HUES48 (cell line): ENCODE measurements at regions not wholly inside any gene's neighbourhood (a gene's known extent, or its start where the extent isn't known, plus 50 kb on each side); places are given as distances from the start of the nearest gene placed in this dataset.

Source experiments
- H3K27ac ChIP-seq: one replicate; pipeline ENCODE4 v1.7.0; 2013; ENCODE audit warnings: low read depth, low read length, inconsistent platforms
- H3K27me3 ChIP-seq: 2 replicates; pipeline ENCODE4 v1.6.1; 2013; ENCODE audit warnings: mild to moderate bottlenecking, low read length; ENCODE audit not compliant: control insufficient read depth, insufficient read depth
- H3K36me3 ChIP-seq: 2 replicates; pipeline ENCODE4 v1.6.1; 2013; ENCODE audit warnings: low read length; ENCODE audit not compliant: control insufficient read depth, insufficient read depth
- H3K4me1 ChIP-seq: 2 replicates; pipeline ENCODE4 v1.6.1; 2013; ENCODE audit warnings: mild to moderate bottlenecking, low read length; ENCODE audit not compliant: control insufficient read depth, insufficient read depth
- H3K4me3 ChIP-seq: 2 replicates; pipeline ENCODE4 v1.5.1; 2013; ENCODE audit warnings: mild to moderate bottlenecking, low read depth, low read length
- H3K9ac ChIP-seq: 2 replicates; pipeline ENCODE4 v1.6.1; 2013; ENCODE audit warnings: mild to moderate bottlenecking, low read depth, low read length, moderate library complexity
- H3K9me3 ChIP-seq: 2 replicates; pipeline ENCODE4 v1.6.1; 2013; ENCODE audit warnings: low read length; ENCODE audit not compliant: control insufficient read depth, insufficient read depth

- Histone ChIP-seq H3K9ac (no peak overlapping the region), H3K36me3 (no peaks in the 10 kb centered on the region), H3K4me3 (no peak overlapping the region), H3K27ac (no peak overlapping the region), H3K27me3 (no peaks in the 10 kb centered on the region), H3K4me1 (no peaks in the 10 kb centered on the region), H3K9me3 (no peaks in the 10 kb centered on the region)
Observed at GRCh38 chr6:133715270-133715669, 173.6 kb upstream of the TCF21 start.

- Histone ChIP-seq H3K27ac (no peak overlapping the region), H3K4me1 (peaks cover 8% of the 10 kb centered on the region; the same call in 1 of the 2 replicates), H3K27me3 (no peaks in the 10 kb centered on the region), H3K36me3 (no peaks in the 10 kb centered on the region), H3K9ac (no peak overlapping the region), H3K9me3 (peaks cover 7% of the 10 kb centered on the region; the same call in 1 of the 2 replicates), H3K4me3 (no peak overlapping the region)
Observed at GRCh38 chr6:133724726-133725125, 164.2 kb upstream of the TCF21 start.

GRCh38 chr6:133726188-133726587, 162.7 kb upstream of the TCF21 start:
- peaks cover 7% of the 10 kb centered on the region; the same call in 1 of the 2 replicates for H3K9me3 ChIP-seq
- no peak overlapping the region for H3K9ac ChIP-seq
- no peak overlapping the region for H3K27ac ChIP-seq
- peaks cover 8% of the 10 kb centered on the region; the same call in 1 of the 2 replicates for H3K4me1 ChIP-seq
- no peak overlapping the region for H3K4me3 ChIP-seq
- H3K27me3 ChIP-seq = no peaks in the 10 kb centered on the region
- no peaks in the 10 kb centered on the region for H3K36me3 ChIP-seq

GRCh38 chr6:133730881-133731280, 158.0 kb upstream of the TCF21 start:
- H3K9me3 ChIP-seq = peaks cover 16% of the 10 kb centered on the region; the same call in 1 of the 2 replicates
- H3K27me3 ChIP-seq = no peaks in the 10 kb centered on the region
- no peak overlapping the region for H3K9ac ChIP-seq
- H3K36me3 ChIP-seq = no peaks in the 10 kb centered on the region
- H3K4me3 ChIP-seq = no peak overlapping the region
- no peak overlapping the region for H3K27ac ChIP-seq
- H3K4me1 ChIP-seq = no peaks in the 10 kb centered on the region

GRCh38 chr6:133740218-133740617, 148.7 kb upstream of the TCF21 start:
- H3K9me3 ChIP-seq = no peaks in the 10 kb centered on the region
- H3K36me3 ChIP-seq = no peaks in the 10 kb centered on the region
- no peak overlapping the region for H3K9ac ChIP-seq
- H3K27me3 ChIP-seq = no peaks in the 10 kb centered on the region
- no peak overlapping the region for H3K27ac ChIP-seq
- H3K4me1 ChIP-seq = peaks cover 11% of the 10 kb centered on the region; the same call in 1 of the 2 replicates
- no peak overlapping the region for H3K4me3 ChIP-seq

- Histone ChIP-seq H3K4me1 (peaks cover 11% of the 10 kb centered on the region; the same call in 1 of the 2 replicates), H3K36me3 (no peaks in the 10 kb centered on the region), H3K27me3 (no peaks in the 10 kb centered on the region), H3K4me3 (no peak overlapping the region), H3K27ac (no peak overlapping the region), H3K9me3 (no peaks in the 10 kb centered on the region), H3K9ac (no peak overlapping the region)
Observed at GRCh38 chr6:133740816-133741215, 148.1 kb upstream of the TCF21 start.

- Histone ChIP-seq H3K27me3 (no peaks in the 10 kb centered on the region), H3K4me1 (peaks cover 11% of the 10 kb centered on the region; the same call in 1 of the 2 replicates), H3K4me3 (no peak overlapping the region), H3K36me3 (no peaks in the 10 kb centered on the region), H3K9ac (no peak overlapping the region), H3K9me3 (no peaks in the 10 kb centered on the region), H3K27ac (no peak overlapping the region)
Observed at GRCh38 chr6:133741375-133741861, 147.5 kb upstream of the TCF21 start.

- H3K36me3 ChIP-seq = no peaks in the 10 kb centered on the region
- H3K4me1 ChIP-seq = no peaks in the 10 kb centered on the region
- no peak overlapping the region for H3K27ac ChIP-seq
- no peaks in the 10 kb centered on the region for H3K27me3 ChIP-seq
- no peaks in the 10 kb centered on the region for H3K9me3 ChIP-seq
- no peak overlapping the region for H3K9ac ChIP-seq
- H3K4me3 ChIP-seq = no peak overlapping the region
Observed at GRCh38 chr6:133743621-133744020, 145.3 kb upstream of the TCF21 start.

- Histone ChIP-seq H3K27ac (no peak overlapping the region), H3K9me3 (no peaks in the 10 kb centered on the region), H3K27me3 (no peaks in the 10 kb centered on the region), H3K4me3 (no peak overlapping the region), H3K4me1 (no peaks in the 10 kb centered on the region), H3K9ac (no peak overlapping the region), H3K36me3 (no peaks in the 10 kb centered on the region)
Observed at GRCh38 chr6:133746417-133746770, 142.5 kb upstream of the TCF21 start.

- Histone ChIP-seq H3K27ac (no peak overlapping the region), H3K36me3 (no peaks in the 10 kb centered on the region), H3K27me3 (no peaks in the 10 kb centered on the region)
Observed at GRCh38 chr6:133748628-133749027, 140.3 kb upstream of the TCF21 start.

GRCh38 chr6:133749427-133749826, 139.5 kb upstream of the TCF21 start:
- Histone ChIP-seq H3K27ac (no peak overlapping the region), H3K4me1 (no peaks in the 10 kb centered on the region), H3K36me3 (no peaks in the 10 kb centered on the region), H3K9ac (no peak overlapping the region), H3K27me3 (no peaks in the 10 kb centered on the region), H3K9me3 (no peaks in the 10 kb centered on the region), H3K4me3 (no peak overlapping the region)

More at GRCh38 chr6:133748628-133749027, 140.3 kb upstream of the TCF21 start:
- Histone ChIP-seq H3K4me1 (no peaks in the 10 kb centered on the region), H3K9ac (no peak overlapping the region), H3K4me3 (no peak overlapping the region), H3K9me3 (no peaks in the 10 kb centered on the region)

- H3K4me3 ChIP-seq = no peak overlapping the region
- no peaks in the 10 kb centered on the region for H3K36me3 ChIP-seq
- H3K27ac ChIP-seq = no peak overlapping the region
- H3K9ac ChIP-seq = no peak overlapping the region
- no peaks in the 10 kb centered on the region for H3K27me3 ChIP-seq
- H3K9me3 ChIP-seq = no peaks in the 10 kb centered on the region
- H3K4me1 ChIP-seq = no peaks in the 10 kb centered on the region
Observed at GRCh38 chr6:133752129-133752528, 136.8 kb upstream of the TCF21 start.
